ENCODE measurements at regions not wholly inside any gene's neighbourhood (a gene's known extent, or its start where the extent isn't known, plus 50 kb on each side); places are given as distances from the start of the nearest gene placed in this dataset.

GRCh38 chr9:89805571-89806292 lies 200.9 kb downstream of the GADD45G start:
- TF ChIP-seq PATZ1 (tag by site-specific recombination; IDR thresholded peaks at IDR 0.05), result no peak
- TF ChIP-seq ZNF600 (tag by site-specific recombination; IDR thresholded peaks at IDR 0.05), result no peak
- no peak for TF ChIP-seq ZNF549 (tag by site-specific recombination; IDR thresholded peaks at IDR 0.05)
- no peak for TF ChIP-seq KLF10 (tag by site-specific recombination; IDR thresholded peaks at IDR 0.05)
- no peak for TF ChIP-seq ZNF529 (tag by site-specific recombination; IDR thresholded peaks at IDR 0.05; ENCODE audit: insufficient replicate concordance)
- TF ChIP-seq ZNF292 (tag by site-specific recombination; IDR thresholded peaks at IDR 0.05; ENCODE audit: borderline replicate concordance, low read depth), result no peak
- TF ChIP-seq ZNF514 (tag by site-specific recombination; IDR thresholded peaks at IDR 0.05), result no peak
- no peak for TF ChIP-seq ZNF398 (tag by site-specific recombination; IDR thresholded peaks at IDR 0.05)
- TF ChIP-seq, protein P1, sequence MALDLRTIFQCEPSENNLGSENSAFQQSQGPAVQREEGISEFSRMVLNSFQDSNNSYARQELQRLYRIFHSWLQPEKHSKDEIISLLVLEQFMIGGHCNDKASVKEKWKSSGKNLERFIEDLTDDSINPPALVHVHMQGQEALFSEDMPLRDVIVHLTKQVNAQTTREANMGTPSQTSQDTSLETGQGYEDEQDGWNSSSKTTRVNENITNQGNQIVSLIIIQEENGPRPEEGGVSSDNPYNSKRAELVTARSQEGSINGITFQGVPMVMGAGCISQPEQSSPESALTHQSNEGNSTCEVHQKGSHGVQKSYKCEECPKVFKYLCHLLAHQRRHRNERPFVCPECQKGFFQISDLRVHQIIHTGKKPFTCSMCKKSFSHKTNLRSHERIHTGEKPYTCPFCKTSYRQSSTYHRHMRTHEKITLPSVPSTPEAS (tag by site-specific recombination; IDR thresholded peaks at IDR 0.05), result no peak
- TF ChIP-seq ZNF555 (tag by site-specific recombination; conservative IDR thresholded peaks at IDR 0.05), result no peak
- no peak for TF ChIP-seq ZNF335 (tag by site-specific recombination; conservative IDR thresholded peaks at IDR 0.05)
- TF ChIP-seq TRIM28 (IDR thresholded peaks at IDR 0.05; ENCODE audit: borderline replicate concordance, low read length), result no peak
- TF ChIP-seq ZNF2 (tag by site-specific recombination; IDR thresholded peaks at IDR 0.05), result no peak
- ChIA-PET POLR2A (no interaction called here), CTCF (interaction anchor here (0.6 to 1.0 kb wide), 4 partner anchors 17 to 201 kb away, joined by 3 read pairs; partner anchors contain the start of gene GADD45G)
- H3K36me3 ChIP-seq (ENCODE audit: control insufficient read depth in 2 of 2, insufficient read depth in 1 of 2, low read length in 2 of 2), result no peaks in the 10 kb centered on the region
- H3K4me3 ChIP-seq (ENCODE audit: low read depth, low read length), result no peak overlapping the region
- no peaks in the 10 kb centered on the region for H3K9me3 ChIP-seq (ENCODE audit: control insufficient read depth, insufficient read depth, low read depth, low read length)
- H3K4me1 ChIP-seq (ENCODE audit: control insufficient read depth, insufficient read depth, low read length), result no peaks in the 10 kb centered on the region
- no peak overlapping the region for H3K27ac ChIP-seq (ENCODE audit: extremely low read depth, low read depth, low read length)

- Histone ChIP-seq H3K36me3 (ENCODE audit: control insufficient read depth in 2 of 2, insufficient read depth in 1 of 2, low read length in 2 of 2) (no peaks in the 10 kb centered on the region), H3K4me1 (ENCODE audit: control insufficient read depth, insufficient read depth, low read length) (no peaks in the 10 kb centered on the region), H3K27ac (ENCODE audit: extremely low read depth, low read depth, low read length) (no peak overlapping the region), H3K9me3 (ENCODE audit: control insufficient read depth, insufficient read depth, low read depth, low read length) (no peaks in the 10 kb centered on the region), H3K4me3 (ENCODE audit: low read depth, low read length) (no peak overlapping the region)
- CTCF ChIA-PET, result interaction anchor here (0.7 to 0.8 kb wide), 2 partner anchors 137 to 145 kb away, joined by 3 read pairs; no protein-coding TSS in a partner anchor
- TF ChIP-seq ZNF660 (tag by site-specific recombination; IDR thresholded peaks at IDR 0.05), result no peak
- TF ChIP-seq MZF1 (tag by site-specific recombination; IDR thresholded peaks at IDR 0.05; ENCODE audit: borderline replicate concordance), result no peak
- no peak for TF ChIP-seq ZSCAN30 (tag by site-specific recombination; IDR thresholded peaks at IDR 0.05)
- TF ChIP-seq ZFP69B (tag by site-specific recombination; IDR thresholded peaks at IDR 0.05), result no peak
- no peak for TF ChIP-seq YY2 (tag by site-specific recombination; IDR thresholded peaks at IDR 0.05)
- TF ChIP-seq ZNF26 (tag by site-specific recombination; IDR thresholded peaks at IDR 0.05), result no peak
- POLR2A ChIA-PET, result no interaction called here
These were observed 201.7 kb downstream of the GADD45G start for GRCh38 chr9:89806371-89807100.
